ENCODE measurements at regions not wholly inside any gene's neighbourhood (a gene's known extent, or its start where the extent isn't known, plus 50 kb on each side); places are given as distances from the start of the nearest gene placed in this dataset.

DNA sequence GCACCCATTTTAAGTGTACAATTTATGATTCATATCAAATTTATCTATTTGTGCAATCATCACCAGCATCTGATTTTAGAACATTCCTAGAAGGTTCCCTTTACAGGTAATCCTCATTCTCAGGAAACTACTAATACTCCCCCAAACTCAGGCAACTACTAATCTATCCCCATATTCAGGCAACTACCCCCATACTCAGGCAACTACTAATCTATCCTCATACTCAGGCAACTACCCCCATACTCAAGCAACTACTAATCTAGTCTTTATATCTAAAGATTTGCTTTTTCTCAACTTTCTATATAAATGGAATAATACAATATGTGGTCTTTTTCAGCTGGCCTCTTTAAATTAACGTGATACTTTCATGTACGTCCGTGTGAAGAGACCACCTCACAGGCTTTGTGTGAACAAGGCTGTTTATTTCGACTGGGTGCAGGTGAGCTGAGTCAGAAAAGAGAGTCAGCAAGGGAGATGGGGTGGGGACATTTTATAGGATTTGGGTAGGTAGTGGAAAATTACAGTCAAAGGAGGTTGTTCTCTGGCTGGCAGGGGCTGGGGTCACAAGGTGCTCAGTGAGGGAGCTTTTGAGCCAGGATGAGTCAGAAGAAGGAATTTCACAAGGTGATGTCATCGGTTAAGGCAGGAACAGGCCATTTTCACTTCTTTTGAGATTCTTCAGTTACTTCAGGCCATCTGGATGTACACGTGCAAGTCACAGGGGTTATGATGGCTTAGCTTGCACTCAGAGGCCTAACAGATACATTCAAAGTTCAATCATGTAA lies 1444.5 kb upstream of the CADM2 start:
- DNase-seq, result no peak

DNA sequence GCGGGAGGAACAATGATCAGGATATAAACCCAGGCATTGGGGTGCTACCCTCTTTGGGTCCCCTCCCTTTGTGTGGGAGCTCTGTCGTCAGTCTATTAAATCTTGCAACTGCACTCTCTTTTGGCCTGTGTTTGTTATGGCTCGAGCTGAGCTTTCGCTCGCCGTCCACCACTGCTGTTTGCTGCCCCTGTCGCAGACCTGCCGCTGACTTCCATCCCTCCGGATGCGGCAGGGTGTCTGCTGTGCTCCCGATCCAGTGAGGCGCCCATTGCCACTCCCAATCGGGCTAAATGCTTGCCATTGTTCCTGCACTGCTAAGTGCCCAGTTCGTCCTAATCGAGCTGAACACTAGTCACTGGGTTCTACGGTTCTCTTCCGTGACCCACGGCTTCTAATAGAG lies 1443.7 kb upstream of the CADM2 start:
- DNase-seq, result no peak

DNA sequence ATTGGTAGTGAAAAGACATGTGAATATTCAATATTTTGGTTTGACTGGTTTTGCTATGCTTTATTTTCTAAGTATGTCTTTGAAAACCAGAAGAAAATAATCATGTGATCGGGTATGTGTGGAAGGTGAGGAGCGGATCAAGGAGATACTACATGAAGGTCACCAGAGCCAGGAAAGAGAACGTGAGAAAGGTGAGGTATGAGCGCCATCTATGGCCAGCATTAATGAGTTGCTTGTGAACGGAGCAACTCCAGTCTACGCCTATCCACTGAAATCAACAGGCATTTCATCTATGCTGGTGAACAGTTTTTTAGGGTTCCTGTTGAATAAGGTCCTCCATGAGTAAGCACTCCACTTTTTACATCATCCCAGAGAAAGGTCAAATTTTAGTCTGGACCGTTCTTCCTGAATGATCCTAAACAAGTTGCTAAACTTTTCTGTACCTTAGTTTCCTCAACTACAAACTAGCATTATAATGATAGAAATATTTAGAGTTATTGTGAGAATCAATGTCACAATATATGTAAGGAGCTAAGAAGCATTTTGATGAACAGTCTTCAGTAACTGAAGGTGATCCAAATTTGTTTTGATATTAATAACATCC lies 1435.2 kb upstream of the CADM2 start:
- DNase-seq, result peak; percentile 23 to 28

DNA sequence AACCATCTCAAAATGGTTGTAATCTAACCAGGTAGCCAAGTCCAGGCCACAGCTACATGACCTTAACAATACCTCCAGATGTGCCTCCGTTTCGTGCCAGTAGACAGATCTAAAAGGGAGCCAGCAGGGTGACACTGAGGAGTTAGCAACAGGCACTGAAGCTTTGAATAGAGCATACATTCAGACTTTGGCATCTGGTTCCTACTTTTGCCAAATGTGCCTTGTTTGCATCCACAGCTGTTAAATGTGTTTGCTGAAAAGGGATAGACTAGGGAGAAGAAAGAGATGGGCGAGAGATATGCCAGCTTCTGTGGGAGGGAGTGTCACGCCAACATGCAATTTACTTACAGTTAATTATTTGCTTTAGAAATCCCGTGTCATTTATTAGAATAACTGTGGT lies 1433.9 kb upstream of the CADM2 start:
- DNase-seq, result no peak

DNA sequence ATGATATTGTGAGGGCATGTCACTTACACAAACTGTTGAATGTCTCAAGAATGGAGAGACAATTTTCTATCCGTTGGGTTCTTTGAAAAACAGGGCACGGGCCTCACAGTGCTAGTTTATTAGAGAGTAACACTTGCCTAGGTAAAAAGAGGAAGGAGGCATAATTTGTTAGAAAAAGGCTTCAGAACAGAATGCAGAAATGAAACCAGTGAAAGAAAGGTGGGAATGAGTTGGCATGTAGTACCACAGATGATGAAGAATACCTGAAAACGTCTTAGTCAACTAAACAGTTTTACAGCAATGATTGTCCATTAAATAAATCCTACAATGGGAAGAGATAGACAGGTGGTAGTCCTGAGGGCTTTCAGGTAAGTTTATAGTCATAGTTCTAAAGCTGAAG lies 1399.7 kb upstream of the CADM2 start:
- no peak for DNase-seq

DNA sequence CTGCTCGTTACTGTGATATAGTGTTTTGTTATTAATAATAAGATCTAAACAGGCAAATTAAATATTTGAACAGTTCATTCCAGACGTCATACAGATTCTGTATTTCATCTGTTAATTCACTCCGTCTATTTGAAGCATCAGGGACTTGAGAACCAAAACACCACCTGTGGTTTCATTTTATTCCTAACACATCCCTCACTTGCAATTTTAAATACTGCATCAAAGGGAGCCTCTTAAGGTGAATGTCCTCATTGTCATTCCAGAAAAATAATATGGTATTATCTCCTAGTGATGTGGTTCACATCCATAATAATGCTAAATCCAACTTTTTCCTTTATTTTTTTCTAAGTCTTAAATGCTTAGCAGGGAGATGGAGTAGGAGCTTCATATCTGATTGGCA lies 1390.9 kb upstream of the CADM2 start:
- no peak for DNase-seq

DNA sequence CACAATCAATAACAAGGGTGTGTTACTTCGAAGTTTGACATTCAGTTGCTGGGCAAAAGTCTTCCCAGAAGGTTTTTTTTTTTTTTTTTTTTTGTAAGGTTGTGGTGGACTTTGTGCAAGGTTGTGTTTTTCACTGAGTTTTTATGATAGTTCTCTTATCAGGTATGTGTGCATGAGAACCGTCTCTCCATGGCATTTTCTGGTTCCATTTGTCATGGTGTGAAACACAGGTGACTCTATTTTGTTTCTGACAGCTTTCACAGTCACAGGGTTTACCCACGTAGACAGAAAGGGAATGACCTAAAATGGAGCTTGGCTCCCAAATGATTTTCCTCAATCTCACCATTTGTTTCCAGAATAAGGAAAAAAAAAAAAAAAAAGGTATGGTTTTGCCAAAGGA lies 1377.2 kb upstream of the CADM2 start:
- DNase-seq, result no peak

DNA sequence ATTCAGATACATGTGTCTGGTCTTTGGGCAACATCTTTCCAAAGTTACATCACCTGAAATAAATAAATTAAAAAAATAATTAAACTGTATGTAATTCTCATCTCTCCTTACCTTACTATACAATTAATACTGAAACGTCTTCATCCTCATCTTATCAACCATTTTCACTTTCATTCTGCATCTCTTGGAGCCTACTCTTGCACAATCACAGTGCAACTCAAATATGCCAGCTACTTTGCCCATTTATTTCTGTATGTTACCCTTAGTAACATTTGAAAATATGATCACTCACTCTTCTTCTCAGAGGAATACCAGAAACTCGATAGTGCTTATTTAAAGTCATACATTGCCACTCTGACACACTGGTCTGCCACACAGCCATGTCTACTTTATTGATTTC lies 1357.1 kb upstream of the CADM2 start:
- DNase-seq, result no peak

DNA sequence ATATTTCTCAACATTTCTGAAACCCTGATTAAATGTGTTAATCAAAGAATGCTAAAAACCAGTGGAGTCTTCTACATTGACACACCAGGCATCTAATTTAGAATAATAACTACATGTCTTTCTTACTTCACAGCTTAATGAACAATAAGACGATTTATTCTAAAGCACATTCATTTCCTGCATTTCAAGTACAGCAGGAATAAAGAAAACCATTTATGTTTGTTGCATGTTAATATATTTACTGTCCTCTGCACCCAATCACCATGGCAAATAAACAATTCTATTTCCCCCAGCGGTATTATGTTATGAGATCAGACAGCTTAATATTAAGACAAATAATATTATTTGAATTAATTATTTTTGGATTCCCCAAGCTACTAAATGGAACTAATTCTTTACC lies 1336.3 kb upstream of the CADM2 start:
- DNase-seq, result no peak

DNA sequence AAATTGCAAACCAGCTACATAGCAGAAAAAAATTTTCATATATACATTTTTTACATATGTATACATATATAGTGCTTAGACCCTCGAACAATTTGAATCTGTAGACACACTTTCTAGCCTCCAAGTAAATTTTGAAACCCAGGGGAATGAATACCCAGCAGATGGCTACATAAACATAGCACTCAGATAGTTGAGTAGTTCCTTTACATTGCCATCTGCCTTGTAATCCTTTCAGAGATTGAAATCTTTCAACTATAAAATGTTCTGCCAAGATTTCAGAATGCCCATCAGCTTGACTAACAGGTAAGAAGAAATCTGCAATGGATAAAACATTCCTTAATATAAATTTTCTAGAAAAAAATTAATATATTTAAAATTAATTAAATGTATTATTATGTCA lies 1333.5 kb upstream of the CADM2 start:
- no peak for DNase-seq

DNA sequence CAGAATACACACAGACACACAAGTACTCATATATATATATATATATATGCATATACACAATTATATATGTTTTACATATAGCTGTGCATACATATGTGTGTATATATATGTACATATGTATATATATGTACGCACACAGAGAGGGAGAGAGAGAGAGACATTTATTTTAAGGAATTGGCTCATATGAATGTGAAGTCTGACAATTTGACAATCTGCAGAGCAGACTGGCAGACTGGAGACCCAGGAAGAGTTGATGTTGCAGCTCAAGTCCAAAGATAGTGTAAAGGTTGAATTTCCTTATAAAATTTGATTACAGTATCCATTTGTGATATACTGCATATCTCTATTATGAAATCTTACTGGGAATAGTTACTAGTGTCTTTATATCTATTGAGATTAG lies 1330.3 kb upstream of the CADM2 start:
- no peak for DNase-seq

DNA sequence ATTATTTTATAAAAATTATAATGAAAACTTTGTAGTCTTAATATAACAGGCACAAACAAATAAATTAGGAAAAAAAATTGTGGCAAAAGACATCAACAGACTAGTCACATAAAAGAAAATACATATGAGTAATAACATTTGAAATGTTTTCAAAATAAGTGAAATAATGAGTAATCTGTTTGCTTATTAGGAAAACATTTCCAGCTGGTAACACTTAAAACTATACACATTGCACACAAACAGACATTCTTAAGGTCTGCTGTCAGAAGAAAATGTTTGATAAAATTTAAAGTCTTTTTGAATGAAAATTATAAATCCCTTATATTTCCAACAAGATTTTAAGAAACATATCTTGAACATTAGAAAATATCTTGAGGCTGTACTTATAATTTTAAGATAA lies 1326.3 kb upstream of the CADM2 start:
- DNase-seq, result no peak

DNA sequence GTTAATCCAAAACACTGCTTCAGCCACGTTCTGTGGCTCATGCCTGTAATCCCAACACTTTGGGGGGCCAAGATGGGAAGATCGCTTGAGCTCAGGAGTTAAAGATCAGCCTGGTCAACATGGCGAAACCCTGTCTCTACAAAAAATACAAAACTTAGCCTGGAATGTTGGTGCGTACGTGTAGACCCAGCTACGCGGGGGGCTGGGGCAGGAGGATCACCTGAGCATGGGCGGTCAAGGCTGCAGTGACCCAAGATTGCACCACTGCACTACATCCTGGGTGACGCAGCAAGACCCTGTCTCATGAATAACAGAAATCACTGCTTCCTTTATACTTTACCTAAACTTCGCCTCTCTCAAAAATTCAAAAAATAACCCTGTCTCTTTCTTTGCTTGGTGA lies 1325.0 kb upstream of the CADM2 start:
- DNase-seq, result no peak

DNA sequence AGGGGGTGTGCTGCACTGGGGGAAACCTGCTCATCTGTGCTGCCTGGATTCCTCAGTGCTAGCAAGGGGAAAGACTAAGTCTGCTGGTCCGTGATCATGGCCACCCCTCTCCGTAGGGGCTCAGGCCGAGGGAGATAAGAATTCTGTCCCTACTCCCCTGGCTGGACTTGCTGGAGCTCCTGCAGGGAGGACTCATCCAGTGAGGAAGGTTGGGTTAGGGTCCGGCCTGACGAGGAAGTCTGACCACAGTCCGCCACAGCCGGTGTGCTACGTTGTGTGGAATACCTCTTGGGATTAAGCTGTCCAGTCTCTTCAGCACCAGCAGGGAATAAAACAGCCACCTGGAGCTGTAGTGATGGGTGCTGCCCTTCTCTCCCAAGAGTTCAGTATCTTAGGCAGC lies 1309.1 kb upstream of the CADM2 start:
- DNase-seq, result no peak

DNA sequence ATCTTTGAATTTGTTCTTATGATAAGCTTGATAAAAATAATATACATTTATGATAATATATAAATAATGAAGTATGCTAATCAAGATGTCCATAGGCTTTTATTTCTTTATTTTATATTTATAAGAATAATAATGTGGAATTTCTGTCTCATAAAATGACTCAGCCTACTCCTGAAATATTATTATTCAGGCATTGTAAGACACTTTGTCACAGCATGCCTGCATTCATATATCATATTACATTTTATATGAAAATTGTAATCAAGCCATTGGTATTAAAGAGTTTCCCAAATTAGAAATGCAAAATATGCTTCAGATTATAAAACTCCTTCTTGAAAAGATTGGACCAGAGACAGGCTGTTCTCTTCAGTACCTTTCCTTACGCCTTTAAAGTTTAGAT lies 1303.7 kb upstream of the CADM2 start:
- no peak for DNase-seq

DNA sequence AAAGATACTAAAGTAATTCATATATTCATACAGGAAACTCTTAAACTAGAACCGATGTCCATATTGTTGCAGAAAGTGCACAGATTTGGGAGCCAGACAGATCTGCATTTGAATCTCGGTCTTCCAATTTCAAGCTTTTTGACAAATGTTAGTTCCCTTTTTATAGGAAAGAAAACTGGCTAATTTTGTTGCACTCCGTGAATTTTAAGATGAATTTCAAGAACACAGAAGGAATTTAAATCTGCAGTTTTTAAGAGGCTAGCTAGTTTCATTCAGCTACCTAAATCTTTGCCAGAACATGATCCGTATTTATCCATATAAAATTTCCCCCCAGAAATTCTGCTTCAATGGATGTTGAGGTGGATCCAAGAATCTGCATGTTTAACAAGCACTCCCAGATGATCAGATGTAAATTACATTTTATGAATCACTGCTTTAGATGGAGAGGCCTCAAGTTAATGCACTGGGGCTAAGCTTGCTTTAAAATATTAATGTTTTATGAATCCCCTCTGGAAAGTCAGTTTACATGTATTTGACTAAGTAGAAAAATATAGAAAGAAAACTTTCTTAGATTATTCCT lies 1296.3 kb upstream of the CADM2 start:
- DNase-seq, result no peak

DNA sequence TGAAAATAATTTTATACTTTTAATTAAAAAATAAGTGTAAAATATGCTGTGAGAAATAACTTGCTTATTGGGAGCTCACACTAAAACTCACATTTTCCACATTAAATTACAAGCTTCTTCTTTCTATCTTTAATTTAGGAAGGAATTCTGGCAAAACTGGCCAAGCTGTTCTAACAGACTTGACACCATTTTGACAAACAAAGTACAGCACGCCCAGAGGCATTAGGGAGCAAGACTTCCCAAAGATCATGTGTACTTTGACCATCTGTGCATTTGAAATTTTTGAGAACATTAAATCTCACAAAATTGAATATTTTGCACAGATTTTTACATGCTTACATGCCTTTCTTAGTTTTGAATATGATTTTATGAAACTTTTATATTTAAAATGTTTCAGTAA lies 1288.4 kb upstream of the CADM2 start:
- DNase-seq, result no peak

DNA sequence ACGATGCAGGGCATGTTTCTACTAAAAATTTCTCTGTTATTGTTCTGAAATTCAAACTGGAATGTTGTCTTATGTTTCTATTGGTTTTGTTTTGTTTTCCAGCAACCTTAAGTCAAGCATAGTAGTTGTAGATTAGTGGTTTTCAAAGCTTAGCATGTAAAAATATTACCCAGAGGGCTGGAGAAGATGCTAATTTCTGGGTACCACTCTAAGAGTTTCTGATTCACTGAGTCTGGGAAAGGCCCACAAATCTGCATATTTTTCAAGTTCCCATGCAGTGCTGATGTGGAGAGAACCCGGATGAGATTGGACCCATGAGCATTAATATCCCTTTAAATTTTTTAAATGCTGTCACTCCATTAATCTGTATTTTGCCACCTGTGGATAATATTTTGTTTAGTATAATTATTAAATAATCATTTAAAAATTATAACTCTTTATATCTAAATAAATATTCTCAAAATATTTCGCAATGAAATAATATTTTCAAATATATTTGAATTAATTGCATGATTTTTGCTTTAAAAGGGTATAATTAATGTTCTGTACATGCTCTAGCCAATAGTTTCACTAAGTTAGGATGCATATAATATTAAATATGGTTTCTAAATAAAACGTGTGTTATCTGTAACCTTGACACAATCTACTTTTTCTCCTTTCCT lies 1274.7 kb upstream of the CADM2 start:
- DNase-seq, result no peak

DNA sequence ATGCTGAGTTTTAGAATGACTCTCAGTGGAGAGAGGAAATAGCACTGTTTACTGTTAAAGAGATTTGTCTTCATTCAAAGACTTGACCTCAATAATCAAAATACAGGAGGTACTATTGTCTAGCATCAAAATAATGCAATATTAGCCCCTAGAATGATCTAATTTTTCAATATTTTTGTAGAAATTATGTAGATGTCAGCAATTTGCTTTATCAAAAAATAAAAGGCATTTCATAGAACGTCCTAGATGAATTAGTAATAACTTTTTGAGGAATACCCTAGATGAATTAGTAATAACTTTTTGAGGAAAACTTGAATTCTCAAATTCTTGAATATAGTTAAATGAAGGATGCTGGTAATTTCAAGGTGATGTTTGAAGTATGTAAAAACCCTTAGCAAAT lies 1252.1 kb upstream of the CADM2 start:
- DNase-seq, result no peak

DNA sequence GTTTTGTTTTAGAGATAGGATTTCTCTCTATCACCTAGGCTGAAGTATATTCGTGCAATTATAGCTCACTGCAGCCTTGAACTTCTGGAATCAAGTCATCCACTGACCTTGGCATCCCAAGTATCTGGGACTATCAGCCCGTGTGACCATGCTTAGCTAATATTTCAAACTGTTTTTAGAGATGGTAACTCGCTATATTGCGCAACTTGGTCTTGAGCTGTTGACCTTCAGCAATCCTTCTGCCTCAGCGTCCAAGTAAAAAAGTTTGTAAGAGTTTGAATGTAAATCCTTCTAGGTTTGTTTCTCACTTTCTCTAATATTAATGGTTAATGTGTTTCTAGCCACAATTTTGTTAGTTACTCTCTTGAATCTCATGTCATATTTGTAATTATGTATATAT lies 1243.5 kb upstream of the CADM2 start:
- DNase-seq, result no peak

DNA sequence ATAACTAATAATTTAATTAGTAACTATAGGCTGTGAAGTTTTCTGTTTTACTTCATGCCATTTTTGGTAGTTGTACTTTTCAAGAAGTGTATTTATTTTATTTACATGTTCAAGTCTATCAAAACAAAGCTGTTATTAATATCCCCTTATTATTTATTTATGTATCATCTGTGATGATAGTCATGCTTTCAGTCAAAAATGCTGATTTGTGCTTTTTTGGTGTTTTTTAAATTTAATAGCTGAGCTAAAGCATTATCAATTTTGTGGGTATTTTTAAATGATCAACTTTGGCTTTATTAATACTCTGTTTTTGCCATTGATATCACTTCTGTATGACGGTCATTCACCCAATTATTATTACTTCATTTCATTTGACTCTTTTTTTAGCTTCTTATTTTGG lies 1229.2 kb upstream of the CADM2 start:
- no peak for DNase-seq

DNA sequence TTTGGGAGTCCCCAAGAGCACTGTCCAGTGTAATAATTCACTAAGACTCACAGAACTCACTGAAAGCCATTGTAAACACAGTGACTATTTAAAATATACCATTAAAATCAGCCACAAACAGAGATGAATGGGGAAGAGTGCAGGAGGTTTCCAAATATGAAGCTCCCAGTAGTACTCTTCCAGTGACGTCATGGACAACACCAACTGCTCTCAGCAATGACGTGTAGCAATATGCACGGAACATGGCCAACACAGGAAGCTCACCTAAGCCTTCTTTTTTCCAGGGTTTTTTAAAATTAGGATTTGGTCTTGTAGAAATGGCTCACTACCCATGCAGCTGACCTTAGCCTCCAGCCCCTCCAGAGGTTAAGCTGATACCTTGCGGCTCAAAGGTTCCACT lies 1224.1 kb upstream of the CADM2 start:
- no peak for DNase-seq

DNA sequence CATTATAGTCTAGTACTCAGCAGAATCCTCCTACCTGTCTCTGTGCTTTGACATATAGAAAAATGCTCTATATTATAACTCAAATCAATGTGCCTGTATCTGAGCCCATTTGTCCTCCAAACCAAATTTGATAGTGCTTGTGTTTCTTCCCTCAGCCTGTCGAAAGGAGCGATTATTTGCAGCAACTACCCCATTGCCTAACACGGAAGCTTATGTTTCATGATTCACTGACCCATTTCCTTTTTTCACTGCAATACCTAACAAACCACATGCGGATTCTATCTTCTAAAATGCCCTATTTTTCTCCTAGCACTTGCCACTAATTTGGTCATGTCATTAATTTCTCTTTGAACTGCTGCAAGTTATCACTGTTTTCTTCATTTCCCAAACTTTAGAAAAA lies 1220.6 kb upstream of the CADM2 start:
- DNase-seq, result peak in 1 of 2 donors; percentile 3

DNA sequence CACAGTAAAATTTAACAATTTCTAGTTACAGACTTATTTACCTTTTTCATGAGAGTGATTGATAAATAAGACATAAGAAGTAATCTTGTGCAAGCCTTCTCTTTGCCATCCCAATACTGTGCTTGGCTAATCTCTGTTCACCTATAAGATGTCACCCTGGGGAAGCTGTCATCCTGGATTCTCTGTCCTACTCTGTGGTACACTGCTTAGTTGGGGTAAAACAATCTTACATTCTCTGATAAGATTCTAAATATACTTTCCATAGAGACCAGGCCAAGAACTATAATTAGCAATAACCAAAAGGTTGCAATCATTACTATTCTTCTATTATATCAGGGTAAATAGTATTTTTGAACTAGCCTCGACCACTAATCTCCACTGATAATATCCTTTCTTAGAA lies 1218.3 kb upstream of the CADM2 start:
- no peak for DNase-seq
